Effector CD8-positive, alpha-beta T cell (primary cell): ENCODE measurements at regions not wholly inside any gene's neighbourhood (a gene's known extent, or its start where the extent isn't known, plus 50 kb on each side); places are given as distances from the start of the nearest gene placed in this dataset.

Source experiments
- DNase-seq: peaks from one replicate; lab custom pipeline; 2025; lab: John Stamatoyannopoulos, UW

DNA sequence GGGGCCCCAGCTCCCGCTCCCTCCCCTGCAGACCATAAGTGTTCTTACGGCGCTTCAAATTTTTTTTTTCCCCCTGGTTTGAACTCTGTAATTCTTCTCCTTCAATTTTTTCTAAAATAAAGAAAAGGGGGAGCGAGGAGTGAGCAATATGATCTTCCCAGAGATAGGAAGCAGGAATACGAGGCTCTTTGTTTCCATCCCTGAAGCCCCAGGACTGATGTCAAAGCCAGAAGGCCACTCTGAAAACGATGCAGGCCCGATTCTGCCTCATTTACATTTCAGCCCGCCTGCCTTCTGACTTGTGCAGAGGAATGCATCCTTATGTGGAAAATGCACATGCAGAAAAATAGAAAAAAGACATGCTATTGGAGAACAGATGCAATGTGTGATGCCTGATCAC lies 401.5 kb upstream of the MKI67 start:
- DNase-seq: no peak

DNA sequence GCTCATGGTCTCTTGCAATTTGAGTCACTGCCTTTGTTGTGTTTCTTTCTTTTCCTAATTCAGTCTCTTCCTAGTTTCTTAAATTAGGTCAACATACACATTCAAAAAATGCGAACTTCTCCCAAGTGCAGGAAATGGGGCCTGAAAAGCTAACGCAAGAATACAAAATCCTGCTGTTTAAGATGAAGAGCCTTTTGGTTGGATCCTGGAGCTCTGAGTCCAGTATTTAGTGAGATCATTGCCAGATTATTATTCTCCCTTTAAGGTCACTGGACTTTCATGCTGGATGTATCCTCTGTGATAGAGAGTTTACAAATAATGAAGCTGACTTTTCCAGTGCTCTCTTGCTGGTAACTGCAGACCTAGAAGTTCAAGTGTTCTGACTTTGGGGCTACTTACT lies 401.9 kb upstream of the MKI67 start:
- no peak for DNase-seq

DNA sequence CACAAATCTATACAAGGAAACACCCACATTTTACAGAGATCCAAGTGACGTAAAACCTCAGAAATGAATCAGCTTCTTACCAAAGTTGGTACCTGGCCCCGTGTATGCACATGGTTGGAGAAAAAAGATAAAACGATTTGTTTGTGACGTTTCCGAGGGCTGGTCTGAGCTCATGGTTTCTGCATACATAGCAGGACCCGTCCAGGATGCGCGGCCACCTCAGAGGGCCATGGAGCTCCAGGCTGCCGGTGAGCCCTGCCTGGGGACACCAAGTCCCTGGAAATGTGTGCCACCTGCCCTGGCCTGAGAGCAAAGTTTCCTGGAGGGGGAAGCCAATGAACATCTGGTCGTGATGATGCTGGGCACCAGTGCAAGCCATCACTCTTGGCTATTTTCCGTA lies 402.6 kb upstream of the MKI67 start:
- DNase-seq: no peak

DNA sequence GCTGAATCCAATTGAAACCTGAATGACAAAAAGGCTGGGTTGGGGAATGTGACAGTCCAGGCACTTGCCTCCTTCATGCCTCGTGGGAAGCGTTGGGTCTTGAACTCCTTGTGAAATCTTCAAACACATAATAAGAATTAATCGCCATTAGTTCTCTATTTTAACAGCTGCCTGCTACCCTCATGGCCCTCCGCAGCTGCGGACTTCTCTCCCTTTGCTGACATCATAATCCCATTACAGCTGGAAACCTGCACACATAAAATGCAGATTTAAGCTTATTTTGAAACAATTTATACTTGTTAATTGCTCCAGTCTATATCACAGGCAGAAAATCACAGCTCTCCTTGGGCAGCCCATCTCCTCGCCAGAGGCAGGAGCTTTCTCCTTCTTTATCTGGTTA lies 403.0 kb upstream of the MKI67 start:
- DNase-seq: no peak

DNA sequence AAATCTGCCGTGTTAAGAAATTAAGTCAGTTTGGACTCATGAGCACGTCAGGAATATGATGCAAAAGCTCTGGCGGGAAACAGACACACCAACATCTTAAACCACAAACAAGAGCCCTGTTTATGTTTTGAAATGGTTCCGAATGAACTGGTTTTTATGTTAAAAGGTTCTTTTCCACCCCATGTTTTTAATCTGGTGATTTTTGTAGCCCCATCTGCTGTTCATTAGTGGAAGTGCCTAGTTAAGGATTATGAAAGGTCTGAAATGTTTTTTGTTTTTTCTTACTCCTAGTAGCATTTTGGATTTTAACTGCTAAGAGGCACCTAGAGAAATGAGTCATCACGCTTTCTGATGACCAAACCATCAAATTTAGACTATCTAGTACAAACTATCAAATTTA lies 404.1 kb upstream of the MKI67 start:
- no peak for DNase-seq

DNA sequence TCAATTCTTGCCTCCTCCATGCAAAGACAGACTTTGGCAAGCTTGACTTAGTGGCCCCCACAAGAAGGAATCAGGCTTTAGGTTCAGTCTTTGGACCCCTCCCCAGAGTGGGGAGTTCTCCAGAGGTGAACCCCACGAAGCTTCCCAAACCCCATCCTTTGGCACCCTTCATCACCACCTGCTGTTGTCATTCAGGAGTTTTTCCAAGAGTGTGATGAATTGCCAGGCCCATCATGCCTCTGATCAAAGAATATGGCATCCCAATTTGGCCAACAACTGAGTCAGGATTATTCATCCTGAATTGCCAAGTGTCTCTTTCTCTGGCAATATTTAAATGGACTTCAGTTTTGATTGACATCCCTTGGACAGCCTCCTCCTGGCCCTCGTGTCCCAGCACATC lies 404.7 kb upstream of the MKI67 start:
- DNase-seq: no peak

DNA sequence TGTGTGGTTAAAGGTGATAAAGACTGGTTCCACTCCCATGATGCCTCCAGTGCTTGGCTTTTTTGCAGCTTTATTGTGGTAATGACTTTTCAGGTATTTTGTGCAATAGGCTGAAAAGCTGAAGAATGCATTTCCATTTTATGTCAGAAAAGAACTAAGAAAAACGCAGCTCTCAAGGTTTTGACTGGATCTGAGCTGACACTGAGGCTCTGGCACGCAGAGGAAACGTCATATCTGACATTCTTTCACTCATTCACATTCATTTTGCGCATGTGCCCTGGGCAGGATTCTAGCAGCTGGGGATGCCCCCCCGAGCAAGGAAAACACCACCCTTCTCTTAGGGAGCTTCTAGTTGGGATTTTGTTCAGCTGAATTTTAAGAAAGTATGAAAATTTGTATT lies 408.5 kb upstream of the MKI67 start:
- DNase-seq: no peak

DNA sequence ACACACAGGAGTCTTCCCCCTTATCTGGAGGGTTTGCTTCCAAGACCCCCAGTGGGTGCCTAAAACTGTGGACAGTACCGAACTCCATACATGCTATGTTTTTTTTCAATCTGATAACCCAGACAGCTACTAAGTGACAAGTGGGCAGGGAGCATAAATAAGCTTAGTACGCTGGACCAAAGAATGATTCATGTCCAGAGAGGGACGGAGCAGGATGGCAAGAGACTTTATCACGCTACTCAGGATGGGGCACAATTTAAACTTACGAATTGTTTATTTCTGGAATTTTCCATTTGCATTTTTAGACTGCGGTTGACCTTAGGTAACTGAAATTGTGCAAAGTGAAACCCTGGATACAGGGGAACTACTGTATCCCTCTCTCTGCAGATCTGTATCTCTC lies 410.0 kb upstream of the MKI67 start:
- no peak for DNase-seq

DNA sequence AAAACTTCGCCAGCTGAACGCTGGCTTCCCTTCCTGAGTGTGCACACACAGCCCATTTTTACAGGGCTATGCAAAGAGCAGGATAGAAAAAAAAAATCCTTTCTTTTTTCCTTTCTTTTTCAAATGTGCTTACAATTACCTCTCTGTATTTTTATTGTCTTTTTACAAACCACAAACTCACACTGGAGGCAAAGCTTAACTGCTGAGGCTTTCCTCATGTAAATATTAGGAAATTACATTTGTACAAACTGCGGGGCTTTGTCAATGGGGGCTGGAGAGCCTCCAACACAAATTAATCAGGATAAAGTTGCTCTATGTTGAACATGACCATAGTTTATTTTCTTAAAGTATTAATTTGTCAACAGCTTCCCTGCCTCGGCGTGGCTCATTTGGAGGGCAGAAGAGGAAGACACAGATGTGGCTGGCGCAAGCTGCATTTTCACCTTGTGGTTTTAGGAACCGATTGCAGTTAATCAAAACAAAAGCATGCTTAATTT lies 411.7 kb upstream of the MKI67 start:
- DNase-seq: no peak

DNA sequence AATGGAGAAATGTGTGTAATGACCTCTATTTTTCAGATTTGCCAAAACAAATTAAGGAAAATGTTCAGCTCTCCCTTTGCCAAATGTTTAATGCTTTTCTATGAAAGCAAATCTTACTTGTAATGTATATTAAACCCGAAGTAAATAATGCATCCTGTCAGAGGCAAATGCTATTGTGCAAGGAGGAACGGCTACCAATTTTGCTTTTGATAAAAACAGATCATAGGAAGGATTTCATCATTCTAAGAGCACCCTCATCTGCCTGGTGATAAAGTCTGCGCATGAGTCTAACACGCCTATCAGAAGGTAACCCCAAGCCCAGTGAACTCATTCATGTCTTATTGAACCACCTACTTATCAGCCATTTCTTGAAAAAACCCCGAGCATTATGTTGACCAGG lies 412.4 kb upstream of the MKI67 start:
- no peak for DNase-seq

DNA sequence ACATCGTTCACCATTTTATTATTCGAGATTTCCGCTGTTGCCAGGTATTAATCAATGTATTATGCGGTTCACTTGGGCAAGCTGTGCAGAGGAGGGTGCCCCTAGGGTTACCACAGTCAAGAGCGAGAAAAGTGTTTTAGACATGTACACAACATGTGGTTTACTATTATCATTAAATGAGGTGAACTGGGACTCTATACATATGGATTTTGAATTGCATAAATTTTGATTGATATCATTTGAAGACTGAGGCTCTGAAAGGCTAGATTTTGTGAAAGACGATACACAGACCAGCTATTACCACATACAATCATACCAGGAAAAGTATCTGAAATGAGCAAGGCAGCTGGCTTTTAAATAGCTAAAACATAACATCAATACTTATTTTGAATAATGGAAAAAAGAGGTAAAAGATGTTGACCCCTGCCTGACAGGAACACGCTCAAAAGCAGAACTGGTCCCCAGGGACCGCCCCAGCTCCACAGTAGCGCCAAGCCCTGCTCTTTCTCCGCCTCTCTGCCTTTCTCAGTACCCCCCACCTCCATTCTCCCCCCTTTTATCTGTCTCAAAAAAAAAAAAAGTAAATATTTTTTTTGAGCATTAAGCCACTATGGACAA lies 413.4 kb upstream of the MKI67 start:
- DNase-seq: no peak

DNA sequence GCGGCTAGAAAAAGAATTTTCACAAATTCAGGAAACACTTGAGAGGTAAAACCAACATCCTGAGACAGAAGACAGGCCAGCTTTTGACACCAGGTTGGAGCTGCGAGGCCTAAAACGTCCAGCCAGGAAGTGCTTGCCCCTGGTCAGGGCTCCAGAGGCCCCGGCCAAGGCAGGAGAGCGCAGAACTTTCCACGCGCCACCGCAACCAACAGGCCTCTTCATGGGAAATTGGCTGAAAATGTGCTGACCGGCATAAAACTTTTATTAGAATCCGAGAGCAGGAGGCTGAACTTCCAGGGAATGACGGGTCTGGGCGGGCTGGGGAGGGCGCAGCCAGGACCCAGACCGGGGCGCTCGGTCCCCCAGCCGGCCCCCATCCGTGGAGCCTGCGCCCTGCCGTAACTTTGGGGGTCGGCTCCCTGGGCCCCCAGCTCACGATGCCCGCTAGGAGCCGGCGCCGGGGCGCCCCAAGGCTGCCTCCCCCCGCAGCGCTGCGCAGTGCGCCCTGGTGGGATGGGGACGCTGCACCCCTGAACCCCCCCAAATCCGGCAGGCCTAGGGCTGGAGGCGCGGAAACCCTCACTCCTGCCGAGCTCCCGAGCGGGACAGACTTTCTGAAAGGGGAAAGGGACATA lies 414.0 kb upstream of the MKI67 start:
- no peak for DNase-seq

DNA sequence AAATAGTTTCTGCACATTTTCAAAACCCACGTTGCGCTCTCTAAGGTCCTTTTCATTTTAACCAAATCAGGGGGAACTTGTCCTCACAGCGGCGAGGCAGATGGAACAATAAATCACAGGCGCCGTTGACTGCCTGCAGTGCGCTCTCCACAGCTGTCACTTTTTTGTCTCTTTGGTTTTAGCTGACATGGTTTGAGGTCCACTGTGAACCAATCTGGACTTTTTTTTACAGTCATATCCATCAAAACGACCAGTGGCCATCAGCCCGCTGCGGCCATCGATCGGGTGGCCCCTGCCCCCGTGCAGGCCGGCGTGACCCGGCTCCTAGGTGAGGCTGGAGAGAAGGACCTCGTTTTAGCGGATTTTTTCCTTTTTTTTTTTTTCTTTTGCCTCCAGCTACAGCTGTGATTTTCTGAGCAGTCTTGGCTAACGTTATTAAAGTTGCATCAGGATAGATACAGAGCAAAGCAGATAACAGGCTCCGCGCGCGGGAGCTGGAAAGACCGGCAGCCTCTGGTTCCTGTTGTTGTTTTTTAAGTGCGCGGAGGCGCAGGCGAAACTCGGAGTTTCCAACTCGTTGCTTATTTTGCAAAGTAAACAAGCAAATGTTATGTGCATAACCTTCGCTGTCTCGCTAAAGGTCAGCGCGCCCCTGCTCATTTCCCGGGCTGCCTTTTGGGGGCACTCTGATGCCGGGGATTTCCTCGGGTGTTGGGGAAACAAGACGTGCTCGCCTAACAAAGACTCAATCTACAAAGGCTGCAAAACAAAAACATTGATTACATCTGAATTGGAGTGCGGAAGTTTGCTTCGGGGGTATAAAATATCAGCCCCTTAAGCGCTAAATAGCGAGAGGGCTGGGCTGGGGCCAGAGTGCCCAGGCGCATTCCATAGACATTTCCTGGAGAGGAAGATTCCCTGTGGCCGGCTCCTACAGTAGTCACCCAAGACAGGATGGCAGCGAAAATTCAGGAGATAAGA lies 414.8 kb upstream of the MKI67 start:
- DNase-seq: no peak

DNA sequence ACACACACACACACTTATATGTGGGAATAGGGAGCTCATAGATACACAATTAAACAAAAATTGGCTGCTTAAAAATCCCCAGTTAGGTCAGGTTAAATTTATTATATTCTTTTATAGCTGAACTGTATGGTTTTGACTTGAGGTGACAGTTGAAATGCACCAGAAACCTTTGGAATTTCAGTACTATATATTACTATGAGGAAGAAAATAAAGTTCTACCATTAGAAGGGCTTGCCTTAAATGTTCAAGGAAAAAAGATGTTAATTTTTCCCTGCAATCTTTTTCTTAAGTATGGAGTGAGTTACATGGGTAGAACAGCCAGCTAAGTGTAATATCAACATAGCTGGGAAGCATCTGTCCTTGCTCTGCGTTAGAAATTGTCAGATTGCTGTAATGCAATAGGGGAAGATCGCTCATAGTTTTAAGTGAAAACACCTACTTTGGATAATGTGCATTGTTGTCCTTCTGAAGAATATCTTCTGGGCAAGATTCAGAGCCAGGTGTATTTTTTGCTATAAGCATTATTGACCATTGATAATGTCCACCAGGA lies 415.8 kb upstream of the MKI67 start:
- DNase-seq: no peak

DNA sequence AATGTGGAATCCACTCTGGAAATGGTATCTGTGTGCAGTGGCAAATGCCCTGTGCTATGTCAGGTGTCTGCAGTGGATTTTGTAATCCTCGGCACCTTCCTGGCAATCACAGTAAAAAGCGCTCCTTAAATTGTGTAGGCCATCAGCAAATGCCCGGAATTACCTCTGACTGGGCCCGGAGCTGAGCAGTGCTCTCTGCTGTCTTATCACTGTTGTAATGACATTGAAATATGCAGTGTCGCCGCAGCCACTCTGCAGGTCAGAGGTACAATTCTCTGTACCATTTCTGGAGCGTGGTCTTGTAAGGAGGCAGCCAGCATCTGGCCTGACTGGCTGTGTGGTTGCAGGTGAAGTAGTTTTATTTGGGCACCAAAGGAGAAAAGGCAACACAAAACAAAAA lies 416.4 kb upstream of the MKI67 start:
- DNase-seq: no peak

DNA sequence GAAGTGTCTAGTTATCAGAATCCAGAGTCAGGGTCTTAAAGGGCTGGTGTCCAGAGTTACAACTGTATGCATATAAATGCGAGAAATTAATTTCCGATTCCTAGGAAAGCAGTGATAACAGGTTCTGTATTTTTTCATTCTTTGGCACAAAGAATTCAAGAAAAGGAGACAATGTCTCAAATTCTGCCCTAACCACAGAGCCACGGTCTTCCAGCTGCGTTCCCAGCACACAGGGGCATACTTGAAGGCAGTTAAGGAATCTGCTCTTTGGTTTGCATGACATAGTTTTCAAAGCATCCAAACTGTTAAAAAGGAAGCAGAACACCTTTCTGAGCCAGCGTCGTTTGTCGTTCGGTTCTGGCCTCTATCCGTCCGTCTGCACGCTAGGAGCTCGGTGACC lies 416.9 kb upstream of the MKI67 start:
- no peak for DNase-seq

DNA sequence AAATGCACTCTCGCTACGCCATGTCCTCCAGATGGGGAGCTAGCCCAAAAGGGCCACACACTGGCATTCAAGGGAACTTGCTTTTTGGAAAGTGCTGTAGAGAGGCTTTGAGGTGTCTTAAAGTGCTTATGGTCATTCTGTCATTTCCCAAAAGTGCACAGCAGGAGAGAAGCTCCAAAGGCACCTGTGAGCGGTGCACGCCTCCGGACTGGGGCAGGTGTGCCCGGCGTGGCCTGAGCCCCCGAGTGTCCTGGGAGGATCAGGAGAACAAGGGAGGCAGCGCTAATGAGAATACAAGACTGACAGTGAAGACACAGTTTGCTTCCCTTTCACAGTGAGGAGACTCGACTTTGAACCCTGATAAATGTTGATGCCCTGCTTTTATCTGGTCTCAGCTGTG lies 419.0 kb upstream of the MKI67 start:
- no peak for DNase-seq

DNA sequence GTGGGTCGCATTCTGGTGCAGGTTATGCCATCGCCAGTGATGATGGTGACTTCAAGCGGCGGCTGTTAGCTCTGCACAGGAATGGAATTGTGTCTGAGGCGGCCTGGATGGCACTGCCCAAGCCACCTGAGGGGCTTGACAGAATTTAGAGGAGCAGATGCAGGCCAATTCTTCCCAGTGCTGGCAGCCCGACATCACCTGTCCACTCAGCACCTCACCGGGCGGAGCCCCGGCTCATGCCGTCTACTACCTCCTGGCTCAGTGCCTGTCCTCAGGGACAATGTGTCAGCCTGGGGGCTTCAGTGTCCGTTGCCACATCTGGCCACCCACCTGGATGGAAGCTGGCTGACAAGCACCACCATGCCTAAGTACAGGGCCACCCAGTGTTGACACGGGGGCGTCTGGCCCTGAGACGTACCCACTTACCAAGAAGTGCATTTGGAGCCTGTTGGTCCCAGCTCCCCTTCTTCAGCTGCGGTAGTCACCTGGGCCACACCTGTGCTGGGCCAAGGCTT lies 420.5 kb upstream of the MKI67 start:
- DNase-seq: no peak

DNA sequence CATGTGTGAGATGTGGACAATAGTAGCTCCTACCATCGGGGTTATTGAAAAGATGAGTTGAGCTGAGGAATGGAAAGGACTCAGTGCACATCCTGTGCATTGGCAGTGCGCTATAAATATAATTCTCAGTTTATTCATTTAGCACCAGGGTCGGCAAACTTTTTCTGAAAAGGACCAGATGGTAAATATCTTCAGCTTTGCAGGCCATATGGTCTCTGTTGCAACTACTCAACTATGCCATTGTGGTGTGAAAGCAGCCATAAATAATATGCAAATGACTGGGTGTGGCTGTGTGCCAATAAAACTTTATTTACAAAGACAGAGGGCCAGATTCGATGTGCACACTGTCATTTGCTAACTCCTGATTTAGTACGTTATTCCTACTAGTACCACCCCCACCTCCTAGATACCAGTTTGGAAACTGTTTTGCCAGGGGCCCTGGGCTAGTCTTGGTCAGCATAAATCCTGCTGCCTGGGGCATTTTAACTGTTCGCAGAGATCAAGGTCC lies 422.9 kb upstream of the MKI67 start:
- no peak for DNase-seq

DNA sequence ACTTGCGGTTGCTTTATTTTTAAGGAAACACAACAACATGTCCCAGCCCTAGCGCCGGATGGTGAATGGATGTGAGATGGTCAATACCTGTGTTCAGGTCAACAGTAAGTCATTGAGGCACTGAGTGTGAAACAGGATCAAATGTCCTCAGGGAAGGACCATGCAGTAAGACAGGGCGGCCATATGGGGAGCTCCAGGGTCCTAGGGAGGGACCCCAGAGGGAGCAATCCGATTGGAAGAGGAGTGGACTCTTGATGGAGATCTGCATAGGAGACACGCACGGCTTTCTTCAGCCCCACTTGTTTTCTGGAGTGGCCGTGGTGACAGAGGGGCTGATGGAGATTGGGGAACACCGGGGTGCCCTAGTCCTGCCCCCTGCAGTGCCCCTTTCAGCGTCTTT lies 423.8 kb upstream of the MKI67 start:
- no peak for DNase-seq

DNA sequence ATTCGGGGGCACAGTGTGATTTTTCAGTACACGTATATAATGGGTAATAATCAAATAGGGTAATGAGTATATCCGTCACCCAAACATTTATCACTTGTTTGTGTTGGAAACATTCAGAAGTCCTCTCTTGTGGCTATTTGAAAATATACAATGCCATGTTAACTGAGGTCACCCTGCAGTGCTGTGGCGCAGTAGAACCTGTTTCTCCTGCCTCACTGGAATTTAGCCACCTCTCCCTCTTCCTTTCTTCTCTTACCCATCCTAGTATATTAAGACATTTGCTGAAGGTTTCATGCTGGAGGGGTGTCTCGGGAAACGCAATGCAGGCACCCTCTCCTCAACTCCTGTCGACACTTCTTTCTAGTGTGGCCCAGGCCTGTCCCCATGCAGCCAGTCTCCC lies 425.3 kb upstream of the MKI67 start:
- DNase-seq: no peak

DNA sequence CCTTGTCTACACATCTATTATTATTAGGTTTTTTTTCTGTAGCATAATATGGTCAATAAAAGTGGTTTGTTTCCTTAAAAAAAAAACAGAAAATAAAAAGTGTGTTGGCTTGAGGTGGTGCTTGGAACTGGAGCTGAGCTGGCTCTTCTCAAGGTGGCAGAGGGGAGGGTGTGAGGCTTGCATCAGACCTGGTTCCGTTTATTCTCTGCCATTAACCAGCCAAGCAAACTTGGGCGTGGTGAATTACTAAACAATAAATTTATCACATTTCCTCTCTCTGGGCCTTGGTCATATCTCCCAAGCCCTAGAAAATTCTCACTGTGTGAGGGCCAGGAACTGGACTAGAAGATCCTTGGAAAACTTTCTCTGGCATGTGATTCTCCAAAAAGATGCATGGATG lies 427.5 kb upstream of the MKI67 start:
- DNase-seq: no peak
